Transverse colon (tissue), 3 donors: ENCODE measurements at regions not wholly inside any gene's neighbourhood (a gene's known extent, or its start where the extent isn't known, plus 50 kb on each side); places are given as distances from the start of the nearest gene placed in this dataset.

Experiments
- CTCF ChIP-seq, 5 experiments: fragments of 200-600 bp in 3 of 5; fragments of 450-650 bp in 2 of 5; sonication (generic) in 3 of 5; IDR thresholded peaks; 1 replicate in 2 of 5; 2 replicates in 3 of 5; pipeline ENCODE4 v1.5.1; 2016 to 2017; ENCODE audit warnings: antibody characterized with exemption in 5 of 5, inconsistent platforms in 3 of 5, mild to moderate bottlenecking in 2 of 5, moderate library complexity in 1 of 5
- EP300 ChIP-seq: sonication (generic); formaldehyde crosslinking; IDR thresholded peaks from one replicate; pipeline ENCODE4 v1.6.1; 2017; ENCODE audit warnings: antibody characterized with exemption, low read depth
- POLR2A ChIP-seq: fragments of 450-650 bp; IDR thresholded peaks from one replicate; pipeline ENCODE4 v1.6.1; 2016; ENCODE audit warnings: antibody characterized with exemption, mild to moderate bottlenecking, moderate library complexity

GRCh38 chr13:34577051-34577450 lies 365.0 kb upstream of the NBEA start:
- no peak for TF ChIP-seq CTCF (IDR thresholded peaks at IDR 0.05)
- no peak for TF ChIP-seq EP300
- no peak for TF ChIP-seq POLR2A
